NCI-H2227 (cell line): ENCODE measurements at regions not wholly inside any gene's neighbourhood (a gene's known extent, or its start where the extent isn't known, plus 50 kb on each side); places are given as distances from the start of the nearest gene placed in this dataset.

Experiments
- DNase-seq: peaks from one replicate; lab custom pipeline; 2025; ENCODE audit not compliant: unreplicated experiment; lab: John Stamatoyannopoulos, UW

DNA sequence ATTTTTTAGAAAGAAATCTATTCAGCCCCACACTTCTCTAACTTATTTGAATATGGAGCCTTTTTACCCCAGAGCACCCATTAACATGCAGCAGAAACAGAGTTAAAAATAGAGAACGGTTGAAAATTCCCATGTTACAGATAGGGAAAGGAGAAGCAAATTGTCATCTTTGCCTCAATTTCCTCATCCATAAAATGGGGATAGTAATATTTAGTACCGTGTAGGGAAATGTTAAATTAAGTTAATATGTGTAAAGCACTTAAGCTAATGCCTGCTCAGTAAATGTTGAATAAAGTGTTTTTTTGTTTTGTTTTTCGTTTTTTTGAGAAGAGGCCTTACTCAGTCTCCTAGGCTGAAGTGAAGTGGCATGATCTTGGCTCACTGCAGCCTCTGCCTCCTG lies 50.3 kb downstream of the NAV1 start:
- no peak for DNase-seq

DNA sequence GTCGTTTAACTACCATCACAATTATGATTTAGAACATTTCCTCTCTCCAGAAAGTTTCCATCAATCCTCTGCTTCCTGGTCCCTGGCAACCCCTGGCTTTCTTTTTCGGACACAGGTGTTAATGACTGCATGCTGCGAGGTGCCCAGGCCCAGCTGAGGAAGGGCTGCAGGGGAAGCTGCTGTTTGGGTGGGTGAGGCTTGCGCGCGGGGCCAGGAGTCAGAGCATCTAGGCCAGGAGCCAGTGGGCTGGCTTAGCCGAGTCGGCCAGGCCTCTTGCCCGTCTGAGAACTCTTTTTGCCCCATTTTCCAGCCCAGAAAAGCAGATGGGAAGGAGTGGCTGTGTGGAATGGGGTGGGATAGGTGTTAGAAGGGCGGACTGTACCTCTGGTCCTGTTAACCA lies 51.5 kb downstream of the NAV1 start:
- no peak for DNase-seq

DNA sequence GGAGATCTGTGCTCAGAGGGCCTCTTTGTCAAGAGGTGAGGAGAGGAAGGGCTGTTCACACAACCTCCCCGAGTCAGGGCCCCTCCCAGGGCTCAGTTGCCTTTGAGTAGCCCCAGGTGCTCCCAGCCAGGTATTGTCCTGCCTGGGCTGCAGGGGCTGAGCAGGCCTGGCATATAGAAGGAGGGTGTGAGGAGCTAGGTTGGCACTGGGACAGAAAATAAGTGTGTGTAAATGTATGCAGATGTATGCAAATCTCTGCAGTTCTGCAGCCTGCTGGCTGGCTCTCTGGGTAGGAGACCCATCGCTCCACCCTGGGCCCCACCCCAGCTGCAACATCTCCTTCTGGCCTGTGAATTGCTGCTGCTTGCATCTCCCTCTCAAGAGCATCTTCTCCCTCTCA lies 52.4 kb downstream of the NAV1 start:
- DNase-seq, result no peak

DNA sequence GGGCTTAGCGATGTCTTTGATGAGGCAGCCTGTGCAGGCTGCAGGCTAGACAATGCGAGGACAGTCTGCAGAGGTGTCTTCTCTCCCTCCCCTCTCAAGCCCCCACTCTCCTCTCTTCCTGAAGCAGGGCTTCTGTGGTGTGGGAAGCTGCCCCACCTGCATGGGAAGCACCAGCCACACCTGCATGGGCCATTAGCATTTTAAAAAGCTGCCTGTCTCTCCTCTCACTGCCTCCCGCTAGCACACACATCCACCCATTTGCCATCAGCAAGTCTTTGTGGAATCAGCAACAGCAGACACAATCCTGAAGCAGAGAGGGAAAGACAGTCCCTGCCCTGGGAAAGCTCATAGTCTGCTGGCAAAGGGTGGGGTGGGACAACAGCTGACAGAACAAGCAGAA lies 53.1 kb downstream of the NAV1 start:
- no peak for DNase-seq

DNA sequence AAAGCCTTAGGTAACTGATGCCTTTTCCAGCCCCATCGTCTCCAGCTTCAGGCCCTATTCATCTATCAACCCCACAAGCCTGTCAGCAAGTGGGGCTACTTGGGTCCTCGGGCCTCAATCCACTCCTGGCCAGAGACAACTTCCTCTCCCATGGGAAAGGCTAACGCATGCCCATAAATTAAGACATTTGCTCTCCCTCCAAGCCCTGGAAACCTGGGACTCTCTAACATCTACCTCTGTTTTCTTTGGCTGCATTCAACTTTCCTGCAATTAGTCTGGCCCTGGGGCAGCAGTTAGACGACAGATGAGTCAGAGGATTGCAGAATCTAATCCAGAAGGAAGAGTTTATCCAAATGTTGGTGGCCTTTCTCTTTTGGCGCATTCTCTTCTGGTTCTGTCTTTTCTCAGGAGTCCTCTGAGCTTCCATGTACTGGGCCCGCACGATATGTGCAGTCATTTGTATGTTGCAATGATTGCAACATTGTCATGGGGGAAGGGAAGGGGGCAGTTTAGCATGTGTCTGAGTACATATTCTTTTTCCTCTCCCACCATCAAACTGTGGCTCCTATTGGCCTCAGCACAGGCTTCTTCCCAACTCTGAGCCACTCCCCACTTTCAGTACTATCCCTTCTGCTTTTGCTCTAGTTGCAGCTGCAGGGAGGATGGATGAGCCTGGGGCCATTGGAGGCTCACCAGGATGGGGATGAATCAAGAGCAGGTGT lies 54.4 kb downstream of the NAV1 start:
- DNase-seq, result no peak

DNA sequence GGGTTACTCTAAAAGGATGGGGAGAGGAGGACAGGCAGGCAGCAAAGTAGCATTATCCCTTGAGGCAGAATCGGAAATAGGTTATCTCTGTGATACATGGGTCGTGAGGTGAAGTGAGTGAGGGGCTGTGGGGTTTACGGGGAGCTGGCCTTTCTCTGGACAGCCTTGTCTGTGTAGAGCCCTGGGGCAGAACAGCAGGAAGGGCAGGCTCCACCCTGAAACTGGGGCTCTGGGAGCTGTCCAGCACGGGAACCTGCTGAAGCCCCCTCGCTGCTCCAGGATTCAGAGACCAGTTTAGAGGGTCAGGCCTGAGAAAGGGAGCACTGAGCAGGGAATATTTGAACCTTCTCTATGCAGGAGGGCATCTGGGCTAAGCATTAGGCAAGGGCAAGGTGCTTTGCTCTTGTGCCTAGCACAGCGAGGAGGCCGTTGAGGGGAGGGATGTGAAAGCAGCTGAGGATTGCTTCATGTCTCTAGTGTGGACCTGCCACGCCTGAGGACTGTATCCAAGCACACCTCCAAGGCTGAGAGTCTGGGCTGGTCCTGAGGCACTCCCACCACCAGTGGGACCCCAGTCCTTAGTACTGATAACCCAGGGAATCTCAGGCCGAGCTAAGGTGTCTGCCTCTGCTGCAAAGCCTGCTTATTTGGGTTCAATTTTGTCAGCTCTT lies 55.8 kb downstream of the NAV1 start:
- no peak for DNase-seq

DNA sequence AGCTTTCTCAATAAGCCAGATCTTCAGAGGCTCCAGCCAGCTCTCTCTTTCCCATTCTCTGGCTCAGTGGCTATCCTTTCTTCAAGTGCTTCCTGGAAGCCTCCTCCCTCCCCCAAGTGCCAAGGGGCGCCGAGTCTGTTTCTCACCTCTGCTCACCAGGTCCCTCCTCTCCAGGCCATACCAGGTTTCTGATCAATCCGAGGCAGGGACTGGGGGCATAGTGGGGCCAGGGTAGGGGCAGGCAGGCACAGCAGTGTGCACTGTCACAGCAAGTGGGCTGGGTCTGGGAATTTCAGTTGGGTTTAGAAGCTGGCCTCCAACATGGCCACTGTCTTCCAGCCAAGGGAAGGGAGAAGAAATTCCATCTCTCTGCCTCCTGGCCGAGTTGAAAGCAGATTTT lies 56.5 kb downstream of the NAV1 start:
- DNase-seq, result no peak

DNA sequence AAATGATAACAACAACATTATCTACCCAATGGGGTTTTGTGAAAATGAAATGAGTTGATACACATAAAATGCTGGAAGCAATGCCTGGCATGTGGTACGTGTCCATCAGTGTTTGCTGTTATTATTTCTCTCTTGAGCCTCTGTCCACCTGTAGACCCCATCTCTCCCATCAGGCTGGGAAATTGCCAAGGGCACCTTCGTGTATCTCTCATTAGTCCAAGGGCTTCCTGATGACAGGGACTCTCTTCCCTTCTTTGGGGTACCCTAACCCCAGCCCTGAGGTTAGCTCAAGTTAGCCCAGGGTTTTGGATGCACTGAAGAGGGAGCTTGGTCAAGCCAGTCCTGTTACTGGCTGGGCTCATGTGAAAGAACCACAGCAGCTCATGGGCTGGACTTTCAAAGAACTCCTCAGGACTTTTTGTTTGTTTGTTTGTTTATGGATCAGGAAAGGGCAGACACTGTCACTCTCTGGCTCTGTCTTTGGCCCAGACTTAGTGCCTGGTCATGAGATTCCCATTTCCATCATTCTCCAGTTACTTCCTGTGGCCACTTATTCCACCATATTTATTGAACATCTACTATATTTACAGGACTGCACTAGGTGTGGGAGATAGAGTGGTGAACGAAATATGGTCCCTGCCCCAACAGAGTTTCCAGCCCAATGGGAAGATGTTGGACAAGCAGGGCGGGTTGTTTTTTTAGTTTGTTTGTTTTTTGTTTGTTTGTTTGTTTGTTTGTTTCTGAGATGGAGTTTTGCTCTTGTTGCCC lies 57.4 kb downstream of the NAV1 start:
- no peak for DNase-seq

DNA sequence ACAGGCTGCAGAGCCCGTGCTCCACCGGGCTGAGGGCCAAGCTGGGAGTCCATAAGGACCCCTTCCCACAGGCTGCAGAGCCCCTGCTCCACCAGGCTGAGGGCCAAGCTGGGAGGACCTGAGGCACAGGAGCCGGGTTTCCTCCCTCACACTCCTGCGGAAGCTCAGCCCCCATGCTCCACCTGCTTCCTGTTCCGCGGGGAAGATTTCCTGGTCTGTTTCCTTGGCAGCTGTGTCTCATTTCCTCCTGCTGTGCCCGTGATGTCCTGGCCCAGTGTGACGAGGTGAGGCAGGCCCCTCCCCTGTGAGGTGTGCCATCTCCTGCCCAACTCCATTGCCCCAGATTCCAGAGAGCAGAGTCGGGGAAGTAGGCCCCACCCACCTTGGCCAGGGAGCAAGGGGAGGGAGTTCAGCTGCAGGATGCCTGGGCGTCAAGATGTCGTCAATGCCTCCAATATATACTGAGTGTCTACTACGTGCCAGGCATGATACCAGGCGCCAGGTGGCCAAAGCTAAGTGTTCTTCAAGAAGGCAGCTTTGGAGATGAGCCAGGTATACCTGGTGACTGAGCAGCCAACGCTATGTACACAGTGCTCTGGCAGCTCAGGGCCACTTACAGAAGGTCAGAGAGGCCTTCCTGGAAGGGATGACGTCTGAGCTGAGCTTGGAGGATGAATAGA lies 58.8 kb downstream of the NAV1 start:
- DNase-seq, result peak; percentile 13

DNA sequence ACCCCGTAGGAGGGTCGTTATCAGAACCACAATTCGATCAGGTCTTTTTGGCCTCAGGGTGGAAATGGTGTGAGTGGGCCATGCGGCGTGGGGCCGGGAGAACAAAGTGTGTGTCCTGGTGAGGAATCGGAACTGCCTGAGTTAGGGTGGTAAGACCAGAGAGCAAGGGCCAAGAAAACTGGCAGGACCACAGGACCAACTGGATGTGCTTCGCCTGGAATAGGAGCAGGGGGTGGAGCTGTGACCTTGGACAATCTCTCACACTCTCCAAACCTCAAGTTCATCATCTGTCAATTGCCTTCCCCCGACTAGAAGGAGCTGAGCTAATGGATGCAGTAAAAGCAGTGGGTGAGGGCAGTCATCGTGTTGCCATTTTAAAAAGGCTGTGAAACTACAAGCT lies 59.5 kb downstream of the NAV1 start:
- no peak for DNase-seq

DNA sequence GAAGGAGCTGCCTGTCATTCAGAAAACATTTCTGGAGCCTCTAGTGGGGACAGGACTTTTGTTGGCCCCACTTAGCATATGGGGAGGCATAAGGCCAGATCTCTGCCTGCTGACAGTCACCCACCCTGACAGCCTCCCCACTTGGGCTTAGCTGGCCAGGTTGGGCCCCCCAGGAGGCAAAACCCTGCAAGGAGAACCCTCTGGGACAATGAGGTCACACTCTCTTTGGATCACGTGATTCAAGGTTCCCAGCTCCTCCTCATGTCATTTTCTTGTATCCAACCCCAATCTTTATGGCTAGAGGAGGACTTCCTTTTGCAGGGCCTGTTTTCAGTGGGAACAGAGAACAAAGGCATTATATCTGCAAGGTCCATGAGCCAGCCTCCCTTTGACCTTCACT lies 60.0 kb downstream of the NAV1 start:
- DNase-seq, result no peak

DNA sequence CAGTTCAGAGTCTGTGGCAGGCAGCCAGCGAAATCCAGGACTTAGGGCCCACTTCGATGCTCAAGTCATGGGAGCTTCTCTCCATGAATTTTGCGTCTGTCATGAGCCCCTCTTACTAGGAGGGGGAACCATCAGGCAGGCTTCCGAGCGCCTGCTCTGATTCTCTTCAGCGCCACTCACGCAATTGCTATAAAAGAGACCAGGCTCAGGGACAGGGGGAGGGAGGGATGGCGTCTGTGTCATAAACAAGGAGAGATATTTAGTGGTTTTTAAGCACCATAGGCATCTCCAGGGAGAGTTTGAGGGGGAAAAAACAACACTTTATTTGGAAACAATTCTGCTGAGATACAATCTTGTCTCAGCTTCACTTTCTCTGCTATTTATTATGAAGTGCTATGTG lies 60.6 kb downstream of the NAV1 start:
- peak; percentile 67 for DNase-seq

DNA sequence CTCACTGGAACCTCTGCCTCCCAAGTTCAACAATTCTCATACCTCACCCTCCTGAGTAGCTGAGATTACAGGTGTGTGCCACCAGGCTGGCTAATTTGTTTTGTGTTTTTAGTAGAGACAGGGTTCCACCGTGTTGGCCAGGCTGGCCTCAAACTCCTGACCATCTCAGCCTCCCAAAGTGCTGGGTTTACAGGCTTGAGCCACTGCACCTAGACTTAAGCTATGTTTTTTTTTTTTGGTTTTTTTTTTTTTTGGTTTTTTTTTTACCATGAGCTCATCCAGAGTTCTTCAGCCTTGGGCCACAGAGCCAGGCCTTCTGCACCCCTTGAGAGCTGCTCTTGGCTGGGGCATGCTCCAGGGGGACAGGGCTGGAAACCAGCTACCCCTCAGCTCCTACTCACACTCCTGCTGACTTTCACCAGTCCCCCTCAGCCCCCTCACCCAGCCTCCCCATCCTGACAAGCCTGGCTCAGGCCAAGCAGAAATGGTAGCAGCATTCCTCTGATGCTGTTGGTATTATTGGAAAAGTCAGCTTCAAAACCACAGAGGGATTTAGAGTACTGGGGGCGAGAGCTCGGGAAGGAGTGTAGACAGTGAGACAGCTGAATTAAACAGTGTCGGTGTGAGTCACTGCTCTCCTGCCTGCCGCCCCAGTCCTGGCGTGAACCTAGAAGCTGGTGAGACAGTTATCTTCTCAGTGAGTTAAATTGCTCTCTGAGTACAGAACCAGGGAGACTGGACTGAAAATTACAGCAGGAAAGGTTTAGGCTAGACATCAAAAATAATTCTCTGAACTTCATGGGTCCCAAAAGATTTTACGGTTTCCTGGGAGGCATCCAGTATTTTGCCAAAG lies 63.7 kb downstream of the NAV1 start:
- DNase-seq, result no peak

DNA sequence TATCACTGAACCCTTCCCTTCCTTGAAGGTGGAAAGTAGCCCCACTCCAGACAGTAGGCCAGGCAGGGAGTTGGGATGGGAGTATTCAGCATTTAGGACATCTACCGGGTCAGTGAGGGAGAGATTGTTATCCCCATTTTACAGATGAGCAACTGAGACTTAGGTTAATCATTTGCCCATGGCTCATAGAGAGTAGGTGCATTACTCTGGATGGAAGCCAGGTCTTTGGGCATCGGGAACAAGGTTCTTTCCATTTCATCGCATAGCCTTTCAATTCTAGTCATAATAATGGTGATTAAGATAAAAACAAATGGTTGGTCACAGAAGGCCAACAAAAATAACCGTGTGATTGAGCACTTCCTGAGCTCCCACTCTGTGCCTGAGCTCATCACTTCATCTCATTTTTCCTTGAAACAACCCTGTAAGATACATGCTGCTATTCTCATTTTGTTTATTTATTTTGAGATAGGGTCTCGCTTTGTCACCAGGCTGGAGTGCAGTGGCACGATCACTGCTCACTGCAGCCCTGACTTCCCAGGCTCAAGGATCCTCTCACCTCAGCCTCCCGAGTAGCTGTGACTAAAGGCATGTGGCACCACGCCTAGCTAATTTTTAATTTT lies 64.8 kb downstream of the NAV1 start:
- DNase-seq, result no peak

DNA sequence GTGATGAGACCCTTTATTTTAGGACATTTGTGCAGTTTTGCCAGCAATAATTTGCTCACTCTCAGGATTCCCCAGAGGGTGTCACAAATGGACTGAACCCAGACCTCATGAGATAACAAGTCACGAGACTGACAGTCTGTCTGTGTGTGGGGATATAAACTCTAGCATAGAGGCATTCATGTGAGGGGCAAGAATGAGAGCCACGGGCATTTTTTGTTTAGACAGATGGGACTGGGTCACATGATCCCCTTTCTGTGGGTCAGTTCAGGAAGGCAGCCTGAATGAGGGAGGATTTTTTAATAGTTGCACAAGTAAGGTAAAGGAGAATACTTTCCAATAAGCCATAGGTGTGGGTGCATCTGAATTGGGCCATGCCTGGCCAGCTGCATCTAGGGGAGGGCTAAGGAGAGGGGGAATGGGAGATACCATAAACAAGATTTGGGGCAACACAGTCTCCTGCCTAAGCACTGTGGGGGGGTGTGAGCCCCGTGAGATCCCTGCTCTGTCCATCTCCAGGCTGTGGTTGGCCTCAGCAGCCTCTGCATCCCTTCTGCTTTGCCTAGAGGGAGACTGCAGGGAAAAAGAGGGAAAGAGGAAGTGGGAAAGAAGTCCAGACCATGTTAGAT lies 66.6 kb downstream of the NAV1 start:
- DNase-seq, result no peak

DNA sequence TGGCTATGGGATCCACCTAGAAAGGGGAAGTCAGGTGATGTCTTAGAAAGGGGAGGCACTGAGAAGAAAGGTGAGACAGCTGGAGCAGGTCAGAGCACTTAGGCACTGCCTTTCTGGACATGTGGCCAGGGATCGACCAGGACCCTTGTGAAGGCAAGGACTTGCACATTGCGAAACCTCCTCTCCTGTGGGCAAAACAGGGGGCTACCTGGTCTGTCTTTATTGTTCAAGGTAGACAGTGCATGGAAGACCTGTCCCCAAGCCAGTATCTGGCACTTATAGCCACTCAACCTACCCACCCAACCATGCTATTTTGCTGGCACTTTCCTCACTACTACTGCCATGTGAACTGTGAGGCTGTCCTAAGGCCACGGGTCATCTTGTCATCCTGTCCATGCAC lies 67.2 kb downstream of the NAV1 start:
- no peak for DNase-seq

DNA sequence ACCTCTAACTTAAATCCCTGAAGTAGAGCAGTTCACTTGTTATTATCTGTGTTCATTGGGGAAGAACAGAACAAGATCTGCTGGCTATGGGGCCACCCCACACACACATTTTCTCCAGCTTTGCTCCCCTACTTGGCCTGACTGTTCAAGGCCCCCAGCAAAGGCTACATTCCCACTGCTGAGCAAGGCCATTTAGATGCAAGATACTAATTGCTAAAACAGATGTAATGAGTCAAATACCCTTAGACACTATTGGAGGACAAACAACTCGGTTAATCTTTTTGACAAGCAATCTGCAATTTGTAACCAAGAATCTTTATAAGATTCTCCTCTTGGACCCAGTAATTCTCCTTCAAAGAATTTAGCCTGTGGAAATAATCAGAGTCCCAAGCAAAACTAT lies 67.7 kb downstream of the NAV1 start:
- DNase-seq, result no peak

DNA sequence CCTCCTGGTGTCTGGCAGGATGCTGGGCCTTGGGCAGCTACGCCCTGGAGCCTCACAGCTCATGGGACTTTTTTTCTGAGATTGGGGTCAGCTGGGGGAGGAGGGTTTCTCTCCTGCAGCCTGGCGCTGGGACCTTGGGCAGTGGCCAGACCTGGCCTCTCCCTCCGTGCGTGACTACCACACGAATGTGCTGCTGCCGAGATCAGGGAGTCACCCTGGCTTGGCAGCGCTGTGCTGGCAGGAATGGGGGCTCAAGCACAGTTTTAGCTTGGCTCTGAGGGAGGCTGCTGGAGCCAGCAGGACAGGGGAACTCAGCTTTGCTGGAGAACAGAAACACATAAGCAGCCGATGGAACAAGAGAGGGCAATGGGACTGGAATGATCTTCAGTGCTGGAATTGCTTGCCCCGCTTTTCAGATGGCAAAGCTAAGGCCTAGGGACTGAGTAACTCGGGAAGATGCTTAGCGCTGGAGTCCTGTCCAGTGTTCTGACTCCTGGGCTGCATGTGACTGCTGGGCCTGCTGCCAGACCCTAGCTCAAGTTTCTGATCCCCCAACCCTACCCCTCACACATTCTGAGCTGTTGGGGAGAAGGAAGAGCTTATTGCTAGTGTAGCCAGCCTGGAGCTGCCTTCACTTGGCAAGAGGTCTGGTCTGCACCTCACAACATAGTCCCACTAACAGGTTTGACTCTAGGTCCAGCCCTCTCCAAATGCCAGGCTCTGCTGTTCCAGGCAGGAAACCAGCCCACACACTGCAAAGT lies 69.9 kb downstream of the NAV1 start:
- no peak for DNase-seq

DNA sequence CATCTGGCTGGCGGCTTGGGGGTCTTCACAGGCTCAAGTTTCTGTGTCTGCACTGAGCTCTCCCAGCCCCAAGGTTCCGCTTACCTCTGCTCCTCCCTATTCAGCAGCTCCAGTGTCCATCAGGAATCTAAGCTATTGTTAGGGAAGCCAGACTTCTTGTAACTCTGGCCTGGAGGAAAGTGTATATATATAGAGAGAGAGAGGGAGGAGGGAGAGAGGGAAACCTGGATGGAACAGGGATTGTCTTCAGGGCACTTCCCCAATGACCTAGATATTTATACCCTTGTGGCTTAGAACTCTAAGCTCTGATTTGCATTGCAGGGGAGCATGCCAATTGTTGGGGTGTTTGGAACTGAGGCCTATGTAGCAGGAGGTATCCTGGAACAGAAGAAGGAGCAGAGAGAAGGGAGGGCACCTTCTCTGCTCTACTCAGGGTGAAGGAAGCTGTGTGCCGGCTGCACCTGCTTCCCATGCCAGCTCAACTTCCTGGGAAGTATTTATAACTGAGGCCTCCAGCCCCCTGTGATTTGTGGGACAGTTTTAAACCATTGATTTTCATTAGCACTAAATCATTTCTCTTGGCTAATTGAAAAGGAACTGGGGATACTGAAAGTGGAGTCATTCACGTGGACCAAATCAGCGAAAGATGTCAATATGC lies 70.9 kb downstream of the NAV1 start:
- no peak for DNase-seq
